GM06990 (cell line): ENCODE measurements at regions not wholly inside any gene's neighbourhood (a gene's known extent, or its start where the extent isn't known, plus 50 kb on each side); places are given as distances from the start of the nearest gene placed in this dataset.

Experiments used
- DNase-seq: peaks from one replicate; pipeline ENCODE4 v3.0.0-alpha.2; 2011; ENCODE audit not compliant: insufficient read length; ENCODE audit errors: extremely low read depth
- H3K27me3 ChIP-seq: replicated peaks from 2 replicates; pipeline ENCODE4 v1.6.0; 2011; ENCODE audit warnings: low read length; ENCODE audit not compliant: control insufficient read depth, insufficient read depth
- H3K36me3 ChIP-seq: 2 replicates; pipeline ENCODE4 v1.5.1; 2011; ENCODE audit warnings: low read length; ENCODE audit not compliant: control insufficient read depth, insufficient read depth
- H3K4me3 ChIP-seq: replicated peaks from 2 replicates; pipeline ENCODE4 v1.5.1; 2011; ENCODE audit warnings: low read depth, mild to moderate bottlenecking, control low read depth, low read length
- TF ChIP-seq, protein P1 (sequence below): IDR thresholded peaks from 2 replicates; pipeline ENCODE4 v1.5.1; 2011; ENCODE audit warnings: low read length, control low read depth, mild to moderate bottlenecking, inconsistent platforms; ENCODE audit not compliant: insufficient read depth, poor library complexity, severe bottlenecking

DNA sequence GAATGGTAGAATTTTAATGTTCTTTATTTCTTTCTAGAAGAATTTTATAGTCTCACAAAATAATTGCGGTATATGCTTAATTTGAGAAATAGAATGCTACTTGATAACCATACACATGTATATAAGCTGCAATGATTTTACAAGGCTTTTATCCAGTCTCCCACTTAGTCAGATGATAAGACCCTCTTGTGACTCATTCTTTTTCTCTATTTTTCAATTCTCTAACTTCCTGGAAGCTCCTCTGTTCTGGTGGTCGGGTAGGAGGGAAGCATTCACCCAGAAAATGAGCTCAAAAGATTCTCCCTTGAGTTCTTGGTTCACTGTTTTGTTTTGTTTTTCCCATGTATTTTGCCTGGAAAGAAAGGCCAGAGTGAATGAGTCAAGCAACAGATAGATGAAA, 546.6 kb downstream of the INHBA start:
- no peak overlapping the region for H3K4me3 ChIP-seq
- H3K36me3 ChIP-seq: no peaks in the 10 kb centered on the region
- TF ChIP-seq, protein P1, sequence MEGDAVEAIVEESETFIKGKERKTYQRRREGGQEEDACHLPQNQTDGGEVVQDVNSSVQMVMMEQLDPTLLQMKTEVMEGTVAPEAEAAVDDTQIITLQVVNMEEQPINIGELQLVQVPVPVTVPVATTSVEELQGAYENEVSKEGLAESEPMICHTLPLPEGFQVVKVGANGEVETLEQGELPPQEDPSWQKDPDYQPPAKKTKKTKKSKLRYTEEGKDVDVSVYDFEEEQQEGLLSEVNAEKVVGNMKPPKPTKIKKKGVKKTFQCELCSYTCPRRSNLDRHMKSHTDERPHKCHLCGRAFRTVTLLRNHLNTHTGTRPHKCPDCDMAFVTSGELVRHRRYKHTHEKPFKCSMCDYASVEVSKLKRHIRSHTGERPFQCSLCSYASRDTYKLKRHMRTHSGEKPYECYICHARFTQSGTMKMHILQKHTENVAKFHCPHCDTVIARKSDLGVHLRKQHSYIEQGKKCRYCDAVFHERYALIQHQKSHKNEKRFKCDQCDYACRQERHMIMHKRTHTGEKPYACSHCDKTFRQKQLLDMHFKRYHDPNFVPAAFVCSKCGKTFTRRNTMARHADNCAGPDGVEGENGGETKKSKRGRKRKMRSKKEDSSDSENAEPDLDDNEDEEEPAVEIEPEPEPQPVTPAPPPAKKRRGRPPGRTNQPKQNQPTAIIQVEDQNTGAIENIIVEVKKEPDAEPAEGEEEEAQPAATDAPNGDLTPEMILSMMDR: no peak
- no peak for DNase-seq
- no peaks in the 10 kb centered on the region for H3K27me3 ChIP-seq

DNA sequence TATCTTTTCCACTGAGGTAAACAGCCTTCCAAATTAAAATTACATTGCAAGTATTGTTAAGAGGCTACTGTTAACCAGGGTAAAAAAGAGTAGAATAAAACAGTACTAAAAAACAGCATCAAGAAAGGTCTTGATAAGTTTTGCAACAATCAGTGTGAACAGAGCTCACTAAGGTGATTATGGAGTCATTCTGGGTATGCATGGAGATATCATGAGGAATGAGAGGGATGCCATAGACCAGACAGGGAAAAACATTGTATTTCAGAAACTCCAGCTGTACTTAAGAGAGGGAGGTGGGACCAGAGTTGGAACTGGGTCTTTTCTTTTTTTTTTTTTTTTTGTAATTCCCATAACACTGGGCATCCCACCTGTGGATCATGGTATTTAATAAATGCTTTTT, 549.6 kb downstream of the INHBA start:
- TF ChIP-seq, protein P1: no peak
- no peak overlapping the region for H3K4me3 ChIP-seq
- no peaks in the 10 kb centered on the region for H3K36me3 ChIP-seq
- no peak for DNase-seq
- no peaks in the 10 kb centered on the region for H3K27me3 ChIP-seq

DNA sequence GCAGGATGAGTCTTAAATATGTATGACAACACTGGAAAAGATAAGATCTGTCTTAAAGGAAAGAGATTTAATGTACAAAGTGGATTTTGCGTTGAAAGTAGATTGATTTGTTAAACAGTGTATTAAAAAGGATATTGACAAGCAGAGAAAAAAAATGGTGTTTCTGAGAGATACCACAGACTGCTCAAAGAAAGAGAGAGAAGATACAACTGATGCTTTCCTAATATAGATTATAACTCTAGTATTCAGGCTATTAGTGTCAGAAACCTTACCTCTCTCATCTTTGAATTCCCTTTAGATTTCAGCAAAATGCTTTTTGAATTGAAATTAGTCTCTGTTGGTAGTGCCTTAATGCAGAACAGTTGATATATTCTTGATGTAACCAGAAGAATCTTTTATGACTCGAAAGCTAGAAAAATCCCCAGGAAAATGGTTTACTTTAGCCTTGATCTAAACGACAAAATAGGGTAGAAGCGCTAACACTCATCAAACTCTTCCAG, 550.7 kb downstream of the INHBA start:
- TF ChIP-seq, protein P1: no peak
- Histone ChIP-seq H3K27me3 (no peaks in the 10 kb centered on the region), H3K36me3 (no peaks in the 10 kb centered on the region), H3K4me3 (no peak overlapping the region)
- DNase-seq: no peak

DNA sequence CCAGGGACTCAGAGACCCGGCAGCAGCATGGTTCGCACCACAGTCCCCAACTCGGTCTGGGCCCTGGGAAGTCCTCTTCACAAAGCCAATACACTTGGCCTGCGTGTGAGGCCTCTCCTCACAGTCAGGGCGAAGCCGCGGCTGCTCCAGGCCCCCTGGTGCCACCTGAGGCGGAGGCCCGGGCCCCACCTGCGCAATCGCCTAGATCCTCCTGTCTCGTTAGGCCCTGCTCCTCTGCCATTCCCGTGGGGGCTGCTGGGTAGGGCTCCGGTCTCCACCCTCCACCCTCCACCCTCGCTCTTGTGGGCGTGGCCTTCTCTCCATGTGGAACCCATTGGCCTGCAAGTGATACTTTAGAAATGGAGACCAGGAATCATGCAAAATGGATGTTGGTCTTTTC, 553.3 kb downstream of the INHBA start:
- Histone ChIP-seq H3K36me3 (no peaks in the 10 kb centered on the region), H3K4me3 (no peak overlapping the region), H3K27me3 (no peaks in the 10 kb centered on the region)
- TF ChIP-seq, protein P1: no peak
- no peak for DNase-seq

DNA sequence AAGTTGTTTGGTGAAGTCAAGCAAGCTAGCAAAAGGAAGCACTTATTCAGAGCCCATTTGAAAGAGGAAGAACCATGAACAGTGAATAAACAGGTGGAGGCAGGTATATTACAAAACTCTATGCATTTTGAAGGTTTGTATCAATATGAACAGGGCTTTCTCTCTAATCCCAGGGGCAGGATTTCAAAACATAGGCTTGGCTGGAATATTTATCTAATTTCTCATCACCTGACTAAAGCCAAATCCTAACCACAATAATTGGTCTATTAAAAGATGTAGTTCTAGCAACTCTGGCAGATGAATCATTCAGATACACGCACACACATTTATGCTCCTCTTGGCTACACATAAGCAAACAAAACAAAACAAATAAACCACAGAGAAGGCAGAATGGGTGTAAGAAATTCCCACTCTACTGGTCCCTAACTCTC, 554.4 kb downstream of the INHBA start:
- no peaks in the 10 kb centered on the region for H3K36me3 ChIP-seq
- no peaks in the 10 kb centered on the region for H3K27me3 ChIP-seq
- DNase-seq: no peak
- TF ChIP-seq, protein P1: no peak
- H3K4me3 ChIP-seq: no peak overlapping the region
